ENCODE measurements at regions not wholly inside any gene's neighbourhood (a gene's known extent, or its start where the extent isn't known, plus 50 kb on each side); places are given as distances from the start of the nearest gene placed in this dataset.
A peak's percentile ranks its signal among the peaks of the same experiment; 100 is the strongest.
"Not testable (repeated sequence)": the region's sequence is repeated elsewhere in the genome, so short reads cannot be mapped to it uniquely, and the experiment has no call there.

DNA sequence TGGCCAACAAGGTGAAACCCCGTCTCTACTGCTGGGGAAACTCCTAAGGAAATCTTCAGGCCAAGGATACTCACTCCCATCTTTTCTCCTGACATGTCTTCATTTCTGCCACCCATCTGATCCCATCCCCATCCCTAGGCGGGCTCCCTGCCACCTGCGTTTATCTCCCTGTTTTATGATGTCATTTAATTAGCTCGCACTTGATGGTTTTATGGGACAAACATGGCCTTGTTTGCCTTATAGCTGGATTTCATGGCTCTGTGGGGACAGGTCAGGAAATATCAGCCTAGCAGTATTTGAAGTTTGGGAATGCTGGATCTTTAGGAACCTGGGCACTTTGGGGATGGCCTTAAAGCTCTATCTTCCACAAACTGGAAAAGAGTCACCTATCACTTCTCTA, 88.5 kb upstream of the CISTR start:
- no peak for DNase-seq

DNA sequence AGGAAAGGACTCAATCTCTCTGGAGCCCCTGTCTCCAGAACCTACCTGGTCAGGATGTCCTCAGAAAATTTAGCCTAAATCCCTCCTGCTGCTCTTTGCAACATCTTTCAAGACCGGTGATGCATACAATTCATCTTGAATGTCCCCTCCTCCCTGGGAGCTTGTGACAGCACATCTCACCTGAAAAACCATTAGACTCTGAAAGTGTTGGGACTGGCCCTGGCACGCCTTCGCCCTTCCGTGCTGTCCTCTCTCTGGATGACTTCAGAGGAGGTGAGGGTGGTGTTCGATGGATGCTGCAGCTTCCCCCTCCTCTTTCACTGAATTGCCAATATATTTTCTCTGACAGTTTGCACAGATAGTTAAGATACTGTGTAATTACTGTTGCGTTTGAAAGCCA, 90.9 kb upstream of the CISTR start:
- no peak for DNase-seq

DNA sequence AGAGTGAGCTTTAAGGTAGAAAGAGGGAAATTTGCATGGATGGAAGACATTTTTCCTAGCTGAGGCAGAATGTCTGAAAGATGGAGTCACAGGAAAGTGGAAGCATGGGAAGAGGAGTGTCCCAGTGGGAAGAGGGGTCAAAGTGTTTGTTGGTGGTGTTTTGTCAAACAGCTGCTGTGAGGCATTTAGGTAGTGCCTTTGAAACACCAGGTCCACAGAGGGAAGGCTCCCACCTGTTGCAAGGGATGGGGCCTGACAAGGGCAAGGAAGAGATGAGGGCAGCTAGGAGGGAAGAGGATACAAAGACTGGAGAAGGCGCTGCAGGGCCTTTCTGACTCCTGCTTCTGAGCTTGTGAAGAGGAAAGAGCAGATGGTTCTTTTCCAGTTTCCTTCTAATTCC, 91.8 kb upstream of the CISTR start:
- DNase-seq, result no peak

DNA sequence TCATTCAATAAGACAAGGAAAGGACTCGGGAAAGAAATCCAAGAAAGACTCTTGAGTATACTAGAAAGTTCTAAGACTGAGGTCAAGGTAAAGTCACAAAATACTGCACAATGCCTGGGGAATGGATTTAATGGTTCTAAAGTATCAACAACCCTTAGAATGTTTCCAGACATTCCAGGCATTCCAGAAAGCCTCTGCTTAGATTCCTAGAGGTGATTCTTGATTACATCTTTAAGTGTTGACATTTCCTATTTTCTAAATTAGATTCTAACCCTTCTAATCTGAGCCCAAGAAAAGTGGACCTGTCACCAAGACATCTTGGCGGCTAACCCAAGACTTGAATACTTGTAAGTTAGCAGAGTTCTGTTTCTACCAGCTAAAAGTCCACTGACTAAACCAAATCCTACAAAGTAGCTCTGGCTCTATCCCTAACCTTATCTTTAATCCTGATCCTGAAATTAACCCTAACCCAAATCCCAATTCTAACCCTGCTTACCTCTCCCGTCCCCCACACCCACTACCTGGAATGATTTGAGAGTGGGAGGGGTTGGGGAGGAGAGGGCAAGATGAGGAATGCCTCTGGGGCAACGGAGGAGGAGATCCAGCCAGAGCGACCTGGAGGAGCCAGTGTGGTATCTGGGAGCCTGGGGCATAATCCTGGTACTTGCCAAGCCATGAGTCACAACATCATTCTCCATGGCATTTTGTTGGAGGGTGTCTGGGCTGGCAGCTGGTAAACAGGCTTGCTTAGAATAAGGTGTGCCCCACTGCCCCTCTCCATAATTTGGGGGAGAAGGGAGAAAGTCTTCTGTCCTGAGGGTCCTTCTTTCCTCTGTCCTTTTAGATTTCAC, 93.4 kb upstream of the HOXC13 start:
- peak; percentile 97 for DNase-seq

DNA sequence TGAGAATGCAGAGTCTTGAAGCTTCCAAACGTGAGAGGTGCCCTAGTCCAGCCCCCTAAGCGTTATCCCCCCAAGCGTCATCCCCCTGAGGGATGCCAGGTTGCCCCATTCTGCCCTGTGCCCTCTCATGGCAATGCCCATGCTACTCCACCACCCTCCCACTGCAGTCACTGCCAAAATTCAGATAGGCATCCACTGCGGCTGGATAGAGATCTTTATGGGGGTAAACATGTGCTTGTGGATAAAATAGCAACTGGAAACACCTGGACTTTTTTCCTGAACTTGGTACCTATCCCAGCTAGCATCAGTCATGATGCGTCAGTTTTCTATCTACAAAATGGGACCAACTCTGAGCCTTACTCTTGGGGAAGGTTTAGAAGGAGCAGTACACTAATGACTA, 92.7 kb upstream of the HOXC13 start:
- no peak for DNase-seq

DNA sequence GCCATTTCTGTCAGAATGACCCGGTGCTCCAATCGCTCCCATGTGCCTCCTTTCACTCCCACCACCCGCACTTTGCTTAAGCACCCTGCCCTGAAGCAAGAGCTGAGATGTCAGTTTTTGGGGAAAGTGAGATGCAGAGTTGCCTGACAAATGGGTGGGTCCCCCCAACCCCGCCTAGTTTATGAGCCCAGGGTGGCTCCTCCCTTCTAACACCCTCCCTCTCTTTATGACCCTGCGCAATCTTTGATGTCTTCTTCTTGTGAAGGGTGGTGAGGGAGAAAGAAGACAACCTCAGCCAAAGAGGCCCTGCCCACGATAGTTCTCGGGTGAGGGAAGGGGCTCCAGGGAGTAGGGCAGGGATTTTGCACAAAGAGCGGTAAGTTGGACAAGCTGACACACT, 89.5 kb upstream of the HOXC13 start:
- DNase-seq, result no peak

DNA sequence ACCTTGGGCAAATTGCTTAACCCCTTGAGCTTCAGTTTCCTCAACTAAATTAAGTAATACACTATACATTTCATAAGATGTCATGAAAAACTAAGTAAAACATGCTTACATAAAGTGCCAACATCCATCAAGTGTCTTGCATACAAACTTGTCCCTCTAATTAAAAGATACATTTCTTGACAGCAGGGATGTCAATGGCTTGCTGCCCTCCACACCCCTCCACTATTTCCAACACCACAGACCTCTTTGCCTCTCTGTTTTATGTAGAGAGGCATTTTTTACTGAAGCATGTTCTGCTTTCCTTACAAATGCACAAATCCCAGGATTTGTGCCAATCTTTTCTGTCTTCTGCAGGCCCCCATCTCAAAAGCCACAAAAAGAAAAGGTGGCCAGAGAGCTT, 89.0 kb upstream of the HOXC13 start:
- DNase-seq, result no peak

DNA sequence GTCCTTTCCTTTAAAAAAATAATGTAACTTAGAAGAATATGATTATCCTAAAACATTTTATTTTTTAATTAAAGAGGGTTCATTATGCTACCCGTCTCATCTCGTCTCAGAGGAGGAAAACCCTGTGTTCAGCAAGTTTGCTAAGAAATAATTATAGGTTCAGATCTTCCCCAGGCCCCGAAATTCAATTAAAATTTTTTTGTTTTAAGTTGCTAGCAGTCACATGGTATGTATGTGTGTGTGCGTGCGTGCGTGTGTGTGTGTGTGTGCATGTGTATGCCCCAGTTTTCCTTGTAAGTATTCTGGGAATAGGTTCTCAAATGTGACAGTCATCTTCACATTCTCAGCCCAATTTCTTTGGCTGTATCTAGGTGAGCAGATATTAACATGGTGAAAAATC, 86.6 kb upstream of the HOXC13 start:
- peak; percentile 21 for DNase-seq

DNA sequence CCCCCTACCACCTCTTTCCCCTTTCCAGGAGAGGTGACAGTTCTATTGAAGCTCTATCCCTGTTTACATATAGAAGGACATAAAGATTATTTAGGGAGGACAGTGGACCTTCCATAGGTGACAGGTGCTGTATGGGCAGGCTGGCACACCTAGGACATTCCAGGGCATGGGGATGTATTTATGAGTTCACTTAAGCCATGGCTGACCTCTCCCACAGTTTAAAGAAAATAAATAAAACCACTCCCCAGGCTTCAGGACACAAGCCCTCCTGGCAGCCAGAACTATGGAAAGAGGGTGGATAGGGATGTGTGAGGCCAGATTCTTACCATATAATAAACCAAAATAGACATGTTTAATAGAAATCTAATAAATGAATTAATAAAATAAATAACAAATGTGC, 85.6 kb upstream of the HOXC13 start:
- peak; percentile 12 for DNase-seq

DNA sequence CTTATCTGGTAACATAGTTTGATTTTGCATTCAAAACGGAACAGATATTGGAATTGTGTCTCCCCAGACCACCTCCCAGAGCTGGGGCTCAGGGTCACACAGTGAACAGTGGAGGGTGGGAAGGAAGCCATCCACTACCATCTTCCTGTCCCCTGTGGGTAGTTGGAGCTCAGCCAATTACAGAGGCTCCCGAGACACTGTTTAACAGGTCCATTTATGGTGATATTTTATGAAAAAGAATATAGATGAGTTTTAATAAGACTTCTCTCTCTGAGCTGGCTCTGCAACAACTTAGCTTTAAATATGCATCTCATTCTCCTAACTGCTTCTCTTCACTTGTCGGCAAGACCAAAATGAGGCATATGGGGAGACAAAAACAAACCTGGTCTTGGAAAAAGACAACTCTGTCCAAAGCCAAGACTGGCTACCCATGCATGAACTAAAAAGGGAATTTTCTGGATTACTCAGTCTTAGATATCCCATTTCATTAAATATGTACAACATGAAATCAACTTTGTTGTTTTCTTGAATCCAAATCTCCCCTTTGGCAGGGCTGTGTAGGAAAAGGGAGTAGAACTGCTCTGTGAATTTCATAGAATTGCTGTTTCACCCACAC, 83.8 kb upstream of the HOXC13 start:
- DNase-seq, result peak; percentile 12

DNA sequence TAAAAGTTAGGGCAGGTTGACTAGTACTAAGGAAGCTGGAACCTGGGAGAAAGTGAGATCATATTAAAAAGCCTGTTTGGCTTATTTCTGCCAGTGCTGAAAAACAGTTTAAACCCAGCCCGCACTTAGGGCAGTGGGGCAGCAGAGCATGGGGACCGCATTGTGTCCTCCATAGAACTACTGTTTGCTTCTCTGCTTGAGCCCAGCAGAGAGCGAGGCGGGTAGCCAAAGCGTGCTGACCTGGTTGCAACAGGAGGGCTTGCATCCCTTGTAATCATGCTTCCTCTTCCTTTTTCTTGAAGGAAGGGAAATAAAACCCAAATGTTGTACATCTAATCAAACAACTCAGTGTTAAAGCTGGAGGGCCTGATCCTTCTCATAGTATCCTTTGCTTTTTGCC, 82.5 kb upstream of the HOXC13 start:
- peak; percentile 49 for DNase-seq

DNA sequence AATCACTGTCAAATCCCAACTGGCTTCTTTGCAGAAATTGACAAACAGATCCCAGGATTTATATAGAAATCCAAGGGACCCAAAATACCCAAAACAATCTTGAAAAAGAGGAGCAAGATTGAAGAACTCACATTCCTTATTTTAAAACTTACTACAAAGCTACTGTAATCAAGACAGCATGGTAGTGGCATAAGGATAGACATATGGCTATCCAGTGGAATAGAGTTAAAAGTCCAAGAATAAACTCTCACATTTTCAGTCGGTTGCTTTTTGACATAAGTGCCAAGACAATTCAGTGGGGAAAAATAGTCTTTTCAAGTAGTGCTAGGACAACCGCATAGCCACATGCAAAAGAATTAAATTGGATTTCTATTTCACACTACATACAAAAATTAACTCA, 81.0 kb upstream of the HOXC13 start:
- no peak for DNase-seq

DNA sequence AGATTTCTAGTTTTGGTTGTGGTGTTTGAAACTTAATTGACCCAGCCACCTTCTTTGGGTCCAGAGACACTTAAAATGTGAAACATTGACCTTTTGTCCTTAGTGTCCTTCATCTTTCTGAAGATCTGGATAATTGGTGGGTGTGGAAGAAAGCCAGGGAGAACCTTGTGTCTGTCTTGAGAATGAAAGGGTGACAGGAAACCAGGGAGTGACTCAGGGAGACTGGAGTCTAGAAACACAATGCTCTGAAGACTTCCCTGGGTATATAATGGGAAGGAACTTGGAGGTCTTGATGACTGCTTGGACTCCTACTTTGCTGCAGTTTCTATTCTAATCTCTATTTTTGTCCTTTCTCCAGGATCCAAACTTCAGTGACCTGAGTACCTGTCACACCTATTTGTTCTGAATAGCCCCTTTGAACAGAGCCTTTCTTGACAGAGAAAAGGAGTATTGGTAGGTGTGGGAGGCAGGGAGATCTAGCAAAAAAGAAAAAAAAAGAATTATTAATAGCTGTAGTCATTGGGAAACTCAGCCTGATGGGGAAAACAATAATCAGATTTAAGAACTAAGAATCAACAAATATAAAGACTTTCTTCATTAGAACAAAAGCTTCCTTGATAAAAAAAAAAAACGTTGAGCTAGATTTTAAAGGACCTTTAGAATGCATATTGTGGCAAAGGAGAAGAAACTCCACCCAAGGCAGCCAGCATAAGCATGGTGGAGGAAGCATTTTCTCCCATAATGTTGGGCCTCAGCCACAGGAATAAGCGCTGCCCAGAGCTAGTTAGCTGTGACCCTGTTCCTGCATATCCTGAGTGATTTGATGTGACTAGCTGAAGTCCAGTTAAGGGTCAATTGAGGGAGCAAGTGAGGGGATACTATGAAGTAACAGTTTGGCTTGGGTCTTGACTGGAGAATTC, 77.9 kb upstream of the HOXC13 start:
- peak; percentile 56 for DNase-seq

DNA sequence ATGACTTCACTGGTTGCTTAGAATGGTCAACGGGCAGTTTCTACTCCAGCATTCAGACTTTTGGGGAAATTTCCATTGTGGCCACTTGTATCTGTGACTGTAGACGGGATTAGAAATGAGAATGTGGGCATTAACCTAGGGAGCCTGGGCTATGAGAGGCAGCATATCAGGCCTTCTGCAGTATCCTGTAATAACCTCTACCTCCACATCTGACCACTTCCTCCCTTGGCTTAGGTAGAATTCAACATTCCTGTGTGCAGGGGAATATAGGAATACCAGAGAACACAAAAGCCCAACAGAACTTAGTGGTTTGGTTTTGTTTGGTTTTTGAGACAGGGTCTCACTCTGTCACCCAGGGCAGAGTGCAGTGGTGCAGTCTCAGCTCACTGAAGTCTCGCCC, 76.4 kb upstream of the HOXC13 start:
- DNase-seq, result peak; percentile 60

DNA sequence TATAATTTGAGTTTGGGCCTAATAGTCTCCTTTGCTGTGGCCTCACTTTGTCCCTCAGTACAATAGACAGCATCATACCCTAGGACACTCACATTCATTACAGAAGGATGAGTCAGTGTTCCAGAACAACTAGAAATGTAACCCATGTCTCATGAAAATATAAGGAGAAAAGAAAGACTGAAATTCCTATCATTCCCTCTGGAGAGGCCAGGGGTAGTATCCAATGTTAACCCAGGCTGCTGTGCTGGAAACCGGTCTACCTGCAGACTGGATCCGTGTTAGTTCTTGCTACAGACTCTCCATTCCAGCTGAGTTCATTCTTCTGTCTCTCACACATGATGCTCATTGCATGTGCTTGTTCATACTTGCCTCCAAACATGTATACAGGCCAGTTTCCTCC, 75.8 kb upstream of the HOXC13 start:
- peak; percentile 81 for DNase-seq

DNA sequence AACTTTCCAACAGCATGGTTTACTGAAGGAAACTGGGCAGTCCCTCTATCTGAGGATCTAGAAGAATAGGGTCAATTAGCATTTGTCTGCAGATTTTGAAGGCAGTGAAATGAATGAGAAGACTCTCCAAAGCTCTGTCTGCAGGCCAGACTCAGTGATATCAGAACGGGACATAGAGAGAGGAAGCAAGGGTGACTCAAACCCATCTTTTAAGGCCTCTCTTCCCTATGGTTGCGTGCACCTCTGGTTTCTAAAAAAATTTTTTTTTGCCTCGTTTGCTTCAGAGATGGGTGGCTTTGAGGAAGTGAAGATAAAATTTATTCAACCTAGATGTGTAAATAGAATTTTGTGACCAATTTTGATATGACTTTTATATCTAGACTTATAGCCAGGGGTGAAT, 71.9 kb upstream of the HOXC13 start:
- peak; percentile 30 for DNase-seq

DNA sequence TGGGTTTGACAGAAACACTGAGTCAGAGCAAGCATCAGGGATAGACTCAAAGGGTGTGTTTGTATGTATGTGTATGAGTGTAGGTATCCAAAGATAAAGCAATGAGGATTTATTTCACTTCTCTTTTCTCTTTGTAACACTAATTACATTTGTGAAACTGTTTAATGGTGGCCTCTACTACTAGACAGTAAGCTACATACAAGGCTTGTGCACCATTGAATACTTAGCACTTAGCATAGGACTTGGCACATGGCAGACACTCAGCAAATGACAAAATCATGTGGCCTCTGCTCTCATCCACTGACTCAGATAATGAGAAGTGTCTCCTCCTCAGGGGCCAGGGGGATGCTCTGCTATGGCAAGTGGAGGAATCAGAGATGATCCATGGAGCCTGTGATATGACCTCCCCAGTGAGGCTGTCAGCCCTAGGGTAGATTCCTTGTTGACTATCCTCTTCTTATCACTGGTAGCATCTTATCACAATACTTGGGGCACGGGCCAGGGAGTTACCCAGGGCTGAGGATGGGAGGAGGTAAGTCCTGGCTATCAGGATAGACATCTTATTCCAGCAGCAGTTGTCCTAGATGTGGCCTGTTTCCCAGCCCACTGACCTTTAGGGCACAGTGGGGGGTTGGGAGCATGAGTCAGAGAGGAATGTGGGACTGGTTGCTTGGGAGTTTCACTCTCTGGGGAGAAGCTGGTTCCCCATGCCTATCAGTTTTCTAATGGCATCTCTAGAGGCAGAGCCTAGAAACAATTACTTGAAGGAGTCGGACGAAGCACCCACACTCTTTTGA, 71.2 kb upstream of the HOXC13 start:
- peak; percentile 98 for DNase-seq

DNA sequence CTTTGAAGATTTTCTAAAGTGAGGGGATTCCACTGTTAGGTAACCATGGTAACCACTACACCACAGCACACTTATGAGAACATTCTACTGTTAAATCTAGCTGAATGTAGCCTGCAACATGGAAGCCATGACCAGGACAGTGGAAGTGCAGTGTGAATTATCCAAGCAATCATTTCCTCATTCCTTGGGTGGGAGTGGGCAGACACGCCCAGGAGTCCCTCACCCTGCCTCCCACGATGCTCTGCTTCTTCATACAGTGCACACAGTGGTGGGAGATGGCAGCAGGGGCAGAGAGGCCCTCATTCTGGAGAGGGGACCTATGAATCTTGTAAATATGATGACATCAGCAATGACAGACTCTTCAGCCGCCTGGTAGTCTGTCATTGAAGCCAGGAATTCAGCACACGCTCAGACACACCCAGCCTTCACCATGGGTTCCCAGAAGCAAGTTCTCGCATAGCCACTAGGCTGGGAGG, 70.1 kb upstream of the HOXC13 start:
- peak; percentile 63 for DNase-seq

DNA sequence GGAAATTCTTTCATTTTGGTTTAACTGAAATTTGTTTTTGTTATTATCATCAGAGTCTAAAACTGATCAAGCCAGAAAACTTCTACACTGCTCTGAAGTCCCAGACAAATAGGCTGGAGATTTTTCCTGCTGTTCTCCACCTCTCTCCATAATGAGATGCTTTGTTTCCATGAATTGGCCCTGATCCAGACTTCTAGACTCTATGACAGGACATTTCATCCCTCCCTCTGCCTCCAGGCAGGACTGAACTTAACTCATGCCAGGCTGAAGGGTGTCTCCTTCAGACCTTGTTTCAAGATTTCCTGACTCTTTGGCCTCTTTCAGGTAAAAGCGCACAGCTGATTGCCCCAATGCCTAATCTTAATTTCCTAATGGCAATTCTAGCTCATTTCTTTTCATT, 69.1 kb upstream of the HOXC13 start:
- DNase-seq, result peak; percentile 65

DNA sequence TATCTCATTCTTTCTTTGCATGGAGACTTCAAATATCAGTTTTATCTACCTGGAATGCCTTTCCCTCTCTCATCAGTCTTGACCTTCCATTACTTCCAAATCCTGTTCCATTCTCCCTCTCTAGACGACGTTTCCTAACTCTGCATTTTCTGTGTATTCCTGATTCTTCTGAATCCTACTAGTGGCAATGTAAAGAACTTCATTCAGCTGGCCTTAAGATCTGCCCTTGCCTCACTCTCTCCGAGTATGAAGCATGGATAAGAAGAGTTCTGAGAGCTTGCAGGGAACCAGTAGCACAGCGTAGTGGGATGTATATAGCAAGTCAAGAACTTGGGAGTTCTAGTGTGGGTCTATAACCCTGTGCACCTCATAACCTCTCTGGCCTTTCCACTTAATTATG, 68.5 kb upstream of the HOXC13 start:
- DNase-seq, result peak; percentile 30

DNA sequence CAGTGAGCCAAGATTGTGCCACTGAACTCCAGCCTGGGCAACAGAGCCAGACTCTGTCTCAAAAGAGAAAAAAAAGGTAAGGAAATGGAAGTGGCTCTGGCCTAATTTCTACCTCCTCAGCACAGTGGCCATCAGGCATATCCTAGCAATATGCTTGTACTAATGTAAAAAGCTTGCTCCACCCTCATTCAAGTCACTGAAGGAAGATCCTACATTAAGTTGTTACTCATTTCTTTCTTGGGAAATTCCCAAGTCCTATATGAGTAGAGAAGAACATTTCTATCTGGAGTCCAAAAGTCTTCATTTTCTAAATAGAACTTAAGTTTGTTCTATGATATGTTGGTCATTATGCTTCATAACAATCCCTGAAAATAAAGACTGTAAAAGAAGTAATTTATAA, 67.3 kb upstream of the HOXC13 start:
- peak; percentile 9 for DNase-seq

DNA sequence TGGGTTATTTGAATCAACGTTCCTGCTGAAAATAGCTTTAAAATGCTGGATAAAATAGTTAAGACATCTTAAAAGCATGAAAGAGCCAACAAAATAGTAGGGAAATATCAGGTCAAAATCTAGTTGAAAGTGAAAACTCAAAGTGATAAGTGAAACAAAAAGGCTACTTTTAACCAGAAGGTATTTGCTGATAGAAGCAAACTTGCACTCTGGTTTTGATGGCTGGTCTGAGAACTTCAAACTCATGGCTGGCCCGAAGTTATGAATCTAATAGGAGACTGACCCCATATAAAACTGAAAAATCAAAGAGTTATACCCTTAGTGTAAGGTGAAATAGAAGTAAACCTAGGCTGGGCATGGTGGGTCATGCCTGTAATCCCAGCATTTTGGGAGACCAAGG, 66.3 kb upstream of the HOXC13 start:
- no peak for DNase-seq

DNA sequence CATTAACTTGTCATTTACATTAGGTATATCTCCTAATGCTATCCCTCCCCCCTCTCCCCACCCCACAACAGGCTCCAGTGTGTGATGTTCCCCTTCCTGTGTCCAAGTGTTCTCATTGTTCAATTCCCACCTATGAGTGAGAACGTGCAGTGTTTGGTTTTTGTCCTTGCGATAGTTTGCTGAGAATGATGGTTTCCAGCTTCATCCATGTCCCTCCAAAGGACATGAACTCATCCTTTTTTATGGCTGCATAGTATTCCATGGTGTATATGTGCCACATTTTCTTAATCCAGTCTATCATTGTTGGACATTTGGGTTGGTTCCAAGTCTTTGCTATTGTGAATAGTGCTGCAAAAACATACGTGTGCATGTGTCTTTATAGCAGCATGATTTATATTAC, 60.7 kb upstream of the HOXC13 start:
- not testable (repeated sequence) for DNase-seq
